ENCODE measurements at regions not wholly inside any gene's neighbourhood (a gene's known extent, or its start where the extent isn't known, plus 50 kb on each side); places are given as distances from the start of the nearest gene placed in this dataset.
A peak's percentile ranks its signal among the peaks of the same experiment; 100 is the strongest.

DNA sequence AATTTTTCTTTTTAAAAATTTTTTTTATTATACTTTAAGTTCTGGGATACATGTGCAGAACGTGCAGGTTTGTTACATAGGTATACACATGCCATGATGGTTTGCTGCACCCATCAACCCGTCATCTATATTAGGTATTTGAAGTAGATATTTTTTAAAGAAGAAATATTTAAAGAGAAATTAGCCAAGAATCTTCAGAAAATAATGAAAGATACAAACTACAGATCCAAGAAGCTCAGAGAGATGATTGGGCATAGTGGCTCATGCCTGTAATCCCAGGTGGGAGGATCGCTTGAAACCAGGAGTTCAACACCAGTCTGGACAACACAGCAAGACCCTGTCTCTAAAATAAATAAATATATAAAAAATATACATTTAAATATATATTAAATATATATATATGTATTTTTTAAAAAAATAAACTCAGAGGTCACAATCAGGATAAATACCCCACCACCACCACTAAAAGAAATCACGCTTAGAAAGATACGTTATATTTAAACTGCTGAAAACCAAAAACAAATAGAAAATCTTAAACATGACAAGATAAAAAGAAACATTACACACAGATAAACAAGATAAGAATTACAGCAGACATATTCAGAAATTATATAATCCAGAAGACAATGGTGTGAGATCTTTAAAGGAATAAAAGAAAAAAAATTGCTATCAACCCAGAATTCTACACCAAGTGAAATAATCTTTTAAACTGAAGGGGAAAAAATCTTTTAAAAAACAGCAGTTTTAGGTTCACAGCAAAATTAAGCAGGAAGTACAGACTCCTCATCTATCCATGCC, 57.5 kb downstream of the CSF2 start:
- DNase-seq = no peak

DNA sequence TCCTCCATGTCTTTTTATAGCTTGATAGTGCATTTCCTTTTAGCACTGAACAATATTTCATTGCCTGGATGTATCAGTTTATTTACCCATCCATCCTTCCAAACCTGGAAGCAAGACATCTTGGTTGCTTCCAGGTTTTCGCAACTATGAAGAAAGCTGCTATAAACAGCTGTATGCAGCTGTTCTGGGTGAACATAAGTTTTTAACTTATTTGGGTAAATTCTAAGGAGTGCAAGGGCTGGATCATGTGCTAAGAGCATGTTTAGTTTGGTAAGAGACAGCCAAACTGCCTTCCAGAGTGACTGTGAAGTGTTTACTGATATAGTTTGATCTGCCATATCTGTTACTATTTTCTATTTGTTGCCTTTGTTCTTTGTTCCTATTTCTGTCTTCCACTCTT, 58.5 kb downstream of the CSF2 start:
- DNase-seq = no peak

DNA sequence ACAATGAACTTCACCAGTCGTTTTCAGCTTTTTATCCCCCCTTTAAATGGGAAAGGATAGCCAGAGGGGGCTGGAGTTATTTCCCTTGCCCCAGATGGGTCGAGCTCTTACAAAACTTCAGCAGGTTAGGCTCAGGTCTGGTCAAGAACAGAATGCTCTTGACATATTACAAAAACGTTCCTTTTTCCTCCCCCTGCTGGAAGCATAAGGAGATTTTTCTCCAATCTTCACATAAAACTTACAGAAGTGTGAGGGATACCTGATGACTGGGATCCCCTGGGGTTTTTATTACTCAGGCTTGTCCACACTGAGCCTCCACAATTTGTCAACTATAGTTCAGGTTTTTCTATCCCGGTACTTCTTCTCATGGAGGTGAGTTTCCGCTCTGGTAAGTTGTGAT, 60.8 kb downstream of the CSF2 start:
- peak; percentile 24 to 47 (median 40) for DNase-seq

DNA sequence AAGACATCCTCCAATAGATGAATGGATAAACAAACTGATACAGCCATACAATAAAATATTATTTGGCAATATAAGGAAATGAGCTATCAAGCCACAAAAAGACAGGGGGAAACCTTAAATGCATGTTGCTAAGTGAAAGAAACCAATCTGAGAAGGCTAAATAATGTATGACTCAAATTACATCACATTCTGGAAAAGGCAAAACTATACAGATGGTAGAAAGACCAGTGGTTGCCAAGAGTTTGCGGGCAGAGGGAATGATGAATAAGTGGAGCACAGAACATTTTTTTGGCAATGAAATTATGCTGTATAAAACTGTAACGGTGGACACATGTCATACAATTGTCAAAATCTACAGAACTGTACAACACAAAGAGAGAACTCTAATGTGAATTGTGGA, 63.3 kb downstream of the CSF2 start:
- peak in 2 of 3 donors; percentile 20 to 26 for DNase-seq

DNA sequence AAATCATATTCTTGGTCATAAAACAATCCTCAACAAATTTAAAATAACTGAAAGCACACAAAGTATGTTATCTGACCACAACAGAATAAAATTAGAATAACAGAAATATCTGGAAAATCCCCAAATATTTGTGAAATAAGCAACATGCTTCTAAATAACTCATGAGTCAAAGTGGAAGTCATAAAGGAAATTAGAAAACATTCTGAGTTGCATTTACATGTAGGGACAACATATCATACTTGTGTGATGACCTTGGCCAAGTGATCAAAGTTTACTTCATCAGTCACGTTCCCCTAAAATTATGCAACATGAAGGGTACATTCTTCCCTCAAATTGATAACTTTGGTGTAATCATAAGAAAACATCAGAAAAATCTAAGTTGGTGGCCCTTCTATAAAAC, 64.7 kb downstream of the CSF2 start:
- DNase-seq = peak; percentile 24 to 66 (median 62)
